ENCODE measurements at regions not wholly inside any gene's neighbourhood (a gene's known extent, or its start where the extent isn't known, plus 50 kb on each side); places are given as distances from the start of the nearest gene placed in this dataset.

DNA sequence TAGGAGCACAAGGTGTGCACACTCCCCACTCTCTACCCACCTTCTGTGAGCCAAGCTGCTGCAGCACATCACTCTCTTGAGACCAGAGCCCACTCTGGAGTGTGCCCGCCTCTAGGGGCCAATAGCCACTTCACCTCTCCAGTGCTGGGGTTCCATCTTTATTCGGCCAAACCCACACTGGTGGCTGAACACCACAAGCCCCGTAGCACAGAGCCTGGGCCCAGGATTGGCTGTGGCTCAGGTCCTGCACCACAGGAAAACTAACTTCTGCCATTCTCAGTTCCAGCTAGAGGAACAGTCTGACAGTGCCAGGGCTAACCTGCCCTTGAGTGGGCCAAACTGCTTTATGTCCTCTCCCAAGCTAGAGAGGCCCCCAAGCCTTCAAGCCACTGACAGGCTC lies 111.0 kb upstream of the TOX3 start:
- TF ChIP-seq, protein P1, sequence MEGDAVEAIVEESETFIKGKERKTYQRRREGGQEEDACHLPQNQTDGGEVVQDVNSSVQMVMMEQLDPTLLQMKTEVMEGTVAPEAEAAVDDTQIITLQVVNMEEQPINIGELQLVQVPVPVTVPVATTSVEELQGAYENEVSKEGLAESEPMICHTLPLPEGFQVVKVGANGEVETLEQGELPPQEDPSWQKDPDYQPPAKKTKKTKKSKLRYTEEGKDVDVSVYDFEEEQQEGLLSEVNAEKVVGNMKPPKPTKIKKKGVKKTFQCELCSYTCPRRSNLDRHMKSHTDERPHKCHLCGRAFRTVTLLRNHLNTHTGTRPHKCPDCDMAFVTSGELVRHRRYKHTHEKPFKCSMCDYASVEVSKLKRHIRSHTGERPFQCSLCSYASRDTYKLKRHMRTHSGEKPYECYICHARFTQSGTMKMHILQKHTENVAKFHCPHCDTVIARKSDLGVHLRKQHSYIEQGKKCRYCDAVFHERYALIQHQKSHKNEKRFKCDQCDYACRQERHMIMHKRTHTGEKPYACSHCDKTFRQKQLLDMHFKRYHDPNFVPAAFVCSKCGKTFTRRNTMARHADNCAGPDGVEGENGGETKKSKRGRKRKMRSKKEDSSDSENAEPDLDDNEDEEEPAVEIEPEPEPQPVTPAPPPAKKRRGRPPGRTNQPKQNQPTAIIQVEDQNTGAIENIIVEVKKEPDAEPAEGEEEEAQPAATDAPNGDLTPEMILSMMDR (IDR thresholded peaks at IDR 0.05), result no peak
- TF ChIP-seq EZH2 (IDR thresholded peaks at IDR 0.05), result no peak
- no peak for TF ChIP-seq EZH2phosphoT487 (IDR thresholded peaks at IDR 0.05)

Measured in neural progenitor cell (in vitro differentiated cells).